HepG2 (cell line): ENCODE measurements at regions not wholly inside any gene's neighbourhood (a gene's known extent, or its start where the extent isn't known, plus 50 kb on each side); places are given as distances from the start of the nearest gene placed in this dataset.

Experiments
- ATF2 ChIP-seq: sonication (generic); formaldehyde crosslinking; IDR thresholded peaks from 2 replicates; pipeline ENCODE4 v1.4.0; 2020; ENCODE audit warnings: missing genetic modification reagents
- ATF6 ChIP-seq: sonication (generic); formaldehyde crosslinking; conservative IDR thresholded peaks from 2 replicates; pipeline ENCODE4 v1.4.0; 2020; ENCODE audit warnings: missing genetic modification reagents
- BCLAF1 ChIP-seq: fragments of 450-650 bp; IDR thresholded peaks from 2 replicates; pipeline ENCODE4 v1.6.1; 2017; ENCODE audit warnings: mild to moderate bottlenecking
- CHD2 ChIP-seq: IDR thresholded peaks from 2 replicates; pipeline ENCODE4 v1.6.1; 2011; ENCODE audit warnings: low read depth, low read length, improper control_type of control experiment
- DNMT1 ChIP-seq: sonication (generic); formaldehyde crosslinking; IDR thresholded peaks from 2 replicates; pipeline ENCODE4 v1.5.1; 2020; ENCODE audit warnings: mild to moderate bottlenecking, missing genetic modification reagents
- GABPB1 ChIP-seq: IDR thresholded peaks from 2 replicates; pipeline ENCODE4 v1.6.1; 2016; ENCODE audit warnings: mild to moderate bottlenecking, missing genetic modification reagents, moderate library complexity, missing compliant biosample characterization
- PTBP1 ChIP-seq: fragments of 200-400 bp; formaldehyde crosslinking; IDR thresholded peaks from 2 replicates; pipeline ENCODE4 v1.6.1; 2018; ENCODE audit warnings: low read length, low read depth; ENCODE audit not compliant: poor library complexity, severe bottlenecking
- TBP ChIP-seq: sonication (generic); formaldehyde crosslinking; IDR thresholded peaks from 2 replicates; pipeline ENCODE4 v1.5.0; 2020; ENCODE audit warnings: missing genetic modification reagents
- ZFP90 ChIP-seq: sonication (generic); formaldehyde crosslinking; IDR thresholded peaks from 2 replicates; pipeline ENCODE4 v1.8.0; 2022; ENCODE audit warnings: missing genetic modification reagents, mild to moderate bottlenecking, inconsistent platforms, borderline replicate concordance
- ZMYM2 ChIP-seq: sonication (generic); formaldehyde crosslinking; IDR thresholded peaks from 2 replicates; pipeline ENCODE4 v1.8.0; 2022; ENCODE audit warnings: mild to moderate bottlenecking, missing genetic modification reagents
- ZMYM4 ChIP-seq: sonication (generic); formaldehyde crosslinking; IDR thresholded peaks from 2 replicates; pipeline ENCODE4 v1.8.1; 2023; ENCODE audit warnings: mild to moderate bottlenecking, missing genetic modification reagents
- ZNF232 ChIP-seq: sonication (generic); formaldehyde crosslinking; IDR thresholded peaks from 2 replicates; pipeline ENCODE4 v1.4.0; 2020; ENCODE audit warnings: missing genetic modification reagents, borderline replicate concordance
- ZNF318 ChIP-seq: sonication (generic); formaldehyde crosslinking; IDR thresholded peaks from 2 replicates; pipeline ENCODE4 v1.4.0; 2020; ENCODE audit warnings: mild to moderate bottlenecking, missing genetic modification reagents
- ZNF331 ChIP-seq: sonication (generic); formaldehyde crosslinking; IDR thresholded peaks from 2 replicates; pipeline ENCODE4 v1.4.0; 2020; ENCODE audit warnings: missing genetic modification reagents
- ZNF746 ChIP-seq: sonication (generic); formaldehyde crosslinking; IDR thresholded peaks from 2 replicates; pipeline ENCODE4 v1.8.0; 2022; ENCODE audit warnings: mild to moderate bottlenecking, missing genetic modification reagents

GRCh38 chr19:56973713-56974555 is 133.4 kb upstream of the PEG3 start (continued):
- TF ChIP-seq ZNF318 (CRISPR knock-in tag) (no peak), CHD2 (no peak), PTBP1 (no peak), BCLAF1 (no peak), ATF6 (CRISPR knock-in tag) (no peak), ZNF331 (CRISPR knock-in tag) (no peak), TBP (CRISPR knock-in tag) (no peak), GABPB1 (CRISPR knock-in tag) (no peak), ZNF232 (CRISPR knock-in tag) (no peak), ATF2 (no peak; the same call in 1 of the 2 replicates), ZMYM4 (CRISPR knock-in tag) (no peak; the same call in 1 of the 2 replicates), ZFP90 (no peak), ZMYM2 (CRISPR knock-in tag) (no peak), DNMT1 (CRISPR knock-in tag) (no peak), ZNF746 (CRISPR knock-in tag) (no peak)
